GM23338 (cell line): ENCODE measurements at regions not wholly inside any gene's neighbourhood (a gene's known extent, or its start where the extent isn't known, plus 50 kb on each side); places are given as distances from the start of the nearest gene placed in this dataset.

Experiments used
- CTCF ChIP-seq, 2 experiments: fragments of 200-600 bp in 1 of 2; sonication (generic) in 1 of 2; conservative IDR thresholded peaks; 2 replicates each; pipeline versions ENCODE4 v1.5.1 to v1.6.1; 2016 to 2017; ENCODE audit warnings: antibody characterized with exemption in 2 of 2, low read depth in 2 of 2, mild to moderate bottlenecking in 2 of 2, moderate library complexity in 1 of 2
- JUNB ChIP-seq: IDR thresholded peaks from one replicate; pipeline ENCODE4 v1.6.1; 2016; ENCODE audit warnings: antibody characterized with exemption; ENCODE audit not compliant: unreplicated experiment
- REST ChIP-seq: IDR thresholded peaks from one replicate; pipeline ENCODE4 v1.6.1; 2018; ENCODE audit warnings: antibody characterized with exemption; ENCODE audit not compliant: unreplicated experiment

- TF ChIP-seq CTCF (conservative IDR thresholded peaks at IDR 0.05; ENCODE audit: low read depth in 2 of 2) = no peak
- no peak for TF ChIP-seq JUNB
- TF ChIP-seq REST = no peak
Observed at GRCh38 chr2:129302561-129303183, 676.8 kb upstream of the RAB6C start.
